GM21423 (cell line): ENCODE measurements at regions not wholly inside any gene's neighbourhood (a gene's known extent, or its start where the extent isn't known, plus 50 kb on each side); places are given as distances from the start of the nearest gene placed in this dataset.

ENCODE experiments used
- ATAC-seq: cut with Tn5 transposase; IDR thresholded peaks from one replicate; pipeline ENCODE4 v1.9.1; 2021; ENCODE audit warnings: mild to moderate bottlenecking, moderate library complexity; ENCODE audit not compliant: unreplicated experiment

GRCh38 chr4:11593576-11594116, 165.0 kb upstream of the HS3ST1 start:
- no peak for ATAC-seq

- ATAC-seq, result no peak
Observed at GRCh38 chr4:11592276-11592675, 163.6 kb upstream of the HS3ST1 start.

GRCh38 chr4:11590132-11590531, 161.4 kb upstream of the HS3ST1 start:
- no peak for ATAC-seq

- no peak for ATAC-seq
Observed at GRCh38 chr4:11589676-11590075, 161.0 kb upstream of the HS3ST1 start.

- no peak for ATAC-seq
Observed at GRCh38 chr4:11587797-11588196, 159.1 kb upstream of the HS3ST1 start.

- no peak for ATAC-seq
Observed at GRCh38 chr4:11585506-11585905, 156.8 kb upstream of the HS3ST1 start.

- no peak for ATAC-seq
Observed at GRCh38 chr4:11568511-11568910, 139.8 kb upstream of the HS3ST1 start.

- peak; percentile 86 for ATAC-seq
Observed at GRCh38 chr4:11566444-11567022, 137.8 kb upstream of the HS3ST1 start.

GRCh38 chr4:11565899-11566298, 137.2 kb upstream of the HS3ST1 start:
- ATAC-seq, result no peak

GRCh38 chr4:11565213-11565612, 136.5 kb upstream of the HS3ST1 start:
- ATAC-seq, result no peak

GRCh38 chr4:11564021-11564420, 135.3 kb upstream of the HS3ST1 start:
- no peak for ATAC-seq

GRCh38 chr4:11549525-11549924, 120.8 kb upstream of the HS3ST1 start:
- ATAC-seq, result no peak

GRCh38 chr4:11548597-11549082, 119.9 kb upstream of the HS3ST1 start:
- ATAC-seq, result peak; percentile 99

GRCh38 chr4:11546391-11547175, 117.9 kb upstream of the HS3ST1 start:
- no peak for ATAC-seq

- no peak for ATAC-seq
Observed at GRCh38 chr4:11545651-11546050, 117.0 kb upstream of the HS3ST1 start.

- ATAC-seq, result no peak
Observed at GRCh38 chr4:11544211-11544610, 115.5 kb upstream of the HS3ST1 start.

GRCh38 chr4:11543706-11544105, 115.0 kb upstream of the HS3ST1 start:
- no peak for ATAC-seq

GRCh38 chr4:11542952-11543351, 114.3 kb upstream of the HS3ST1 start:
- no peak for ATAC-seq

GRCh38 chr4:11537846-11538245, 109.2 kb upstream of the HS3ST1 start:
- peak; percentile 85 for ATAC-seq

GRCh38 chr4:11535333-11535732, 106.6 kb upstream of the HS3ST1 start:
- no peak for ATAC-seq

GRCh38 chr4:11534623-11535302, 106.1 kb upstream of the HS3ST1 start:
- no peak for ATAC-seq

GRCh38 chr4:11532138-11532537, 103.4 kb upstream of the HS3ST1 start:
- ATAC-seq, result no peak
